Neuronal stem cell (in vitro differentiated cells): ENCODE measurements at regions not wholly inside any gene's neighbourhood (a gene's known extent, or its start where the extent isn't known, plus 50 kb on each side); places are given as distances from the start of the nearest gene placed in this dataset.

Experiments used
- DNase-seq: peaks from one replicate; pipeline ENCODE4 v3.0.0-alpha.2; 2013; ENCODE audit warnings: low spot score
- H2AFZ ChIP-seq: one replicate; pipeline ENCODE4 v1.6.1; 2013; ENCODE audit warnings: mild to moderate bottlenecking, low read length, inconsistent platforms
- H2AK5ac ChIP-seq: 2 replicates; pipeline ENCODE4 v1.6.1; 2013; ENCODE audit warnings: low read depth, mild to moderate bottlenecking, inconsistent platforms, low read length, moderate library complexity, mixed read lengths
- H2BK120ac ChIP-seq: 2 replicates; pipeline ENCODE4 v1.6.1; 2013; ENCODE audit warnings: low read depth, mild to moderate bottlenecking, inconsistent platforms, low read length, moderate library complexity, mixed read lengths
- H2BK12ac ChIP-seq: one replicate; pipeline ENCODE4 v1.6.1; 2013; ENCODE audit warnings: low read length, inconsistent platforms
- H2BK15ac ChIP-seq: 2 replicates; pipeline ENCODE4 v1.6.1; 2013; ENCODE audit warnings: mild to moderate bottlenecking, low read length, inconsistent platforms, mixed read lengths
- H2BK5ac ChIP-seq: one replicate; pipeline ENCODE4 v1.6.1; 2013; ENCODE audit warnings: inconsistent platforms, mild to moderate bottlenecking, low read length, moderate library complexity
- H3K14ac ChIP-seq: one replicate; pipeline ENCODE4 v1.6.1; 2013; ENCODE audit warnings: low read length, inconsistent platforms
- H3K18ac ChIP-seq: 2 replicates; pipeline ENCODE4 v1.6.1; 2013; ENCODE audit warnings: low read length, inconsistent platforms
- H3K23ac ChIP-seq: 2 replicates; pipeline ENCODE4 v1.6.1; 2013; ENCODE audit warnings: low read depth, mild to moderate bottlenecking, mixed read lengths, low read length, inconsistent platforms; ENCODE audit not compliant: poor library complexity
- H3K27ac ChIP-seq: replicated peaks from 3 replicates; pipeline ENCODE4 v1.5.1; 2013; ENCODE audit warnings: low read length, inconsistent platforms
- H3K27me3 ChIP-seq, 3 experiments: 2 replicates each; pipeline ENCODE4 v1.6.1; 2013; ENCODE audit warnings: low read length in 3 of 3, mild to moderate bottlenecking in 2 of 3, inconsistent platforms in 1 of 3, low read depth in 1 of 3, mixed read lengths in 1 of 3, moderate library complexity in 1 of 3; ENCODE audit not compliant: control insufficient read depth in 3 of 3, insufficient read depth in 3 of 3
- H3K36me3 ChIP-seq, 2 donors: replicated peaks in 1 of 2; 2 replicates each; pipeline ENCODE4 v1.6.1; 2013; ENCODE audit warnings: low read length in 2 of 2; ENCODE audit not compliant: control insufficient read depth in 2 of 2, insufficient read depth in 2 of 2
- H3K4ac ChIP-seq: 2 replicates; pipeline ENCODE4 v1.6.1; 2013; ENCODE audit warnings: inconsistent platforms, mild to moderate bottlenecking, low read length, moderate library complexity
- H3K4me1 ChIP-seq, 2 donors: 1 replicate in 1 of 2; 2 replicates in 1 of 2; pipeline ENCODE4 v1.6.1; 2013; ENCODE audit warnings: low read length in 2 of 2, low read depth in 1 of 2; ENCODE audit not compliant: control insufficient read depth in 2 of 2, insufficient read depth in 1 of 2
- H3K4me2 ChIP-seq: one replicate; pipeline ENCODE4 v1.6.1; 2013; ENCODE audit warnings: mild to moderate bottlenecking, low read length, inconsistent platforms; ENCODE audit not compliant: insufficient read depth, poor library complexity, severe bottlenecking
- H3K4me3 ChIP-seq, 2 donors: 2 replicates each; pipeline ENCODE4 v1.5.1; 2013; ENCODE audit warnings: low read length in 2 of 2, mild to moderate bottlenecking in 2 of 2, inconsistent platforms in 1 of 2, moderate library complexity in 1 of 2
- H3K79me1 ChIP-seq: one replicate; pipeline ENCODE4 v1.6.1; 2013; ENCODE audit warnings: low read depth, mild to moderate bottlenecking, inconsistent platforms, low read length, moderate library complexity
- H3K9ac ChIP-seq: one replicate; pipeline ENCODE4 v1.6.1; 2013; ENCODE audit warnings: mild to moderate bottlenecking, low read depth, low read length, inconsistent platforms; ENCODE audit not compliant: poor library complexity
- H3K9me3 ChIP-seq, 2 donors: replicated peaks in 1 of 2; 2 replicates each; pipeline versions ENCODE3 to v1.6.1; 2013; ENCODE audit warnings: low read length in 2 of 2, mild to moderate bottlenecking in 2 of 2, inconsistent platforms in 1 of 2, low read depth in 1 of 2, mixed read lengths in 1 of 2, moderate library complexity in 1 of 2; ENCODE audit not compliant: control insufficient read depth in 2 of 2, insufficient read depth in 1 of 2
- H4K8ac ChIP-seq: one replicate; pipeline ENCODE4 v1.6.1; 2013; ENCODE audit warnings: low read depth, mild to moderate bottlenecking, inconsistent platforms, low read length, moderate library complexity
- H4K91ac ChIP-seq: one replicate; pipeline ENCODE4 v1.6.1; 2013; ENCODE audit warnings: low read length, low read depth, mild to moderate bottlenecking, inconsistent platforms; ENCODE audit not compliant: poor library complexity
- WGBS, 2 donors: extraction: QIAGEN DNeasy Blood & Tissue Kit; methylation state at CpG; one replicate each; pipeline ENCODE4 v1.1.7; 2013; ENCODE audit warnings: missing lambda C conversion rate in 2 of 2, mixed read lengths in 1 of 2; ENCODE audit not compliant: insufficient read length in 2 of 2, insufficient replicate concordance in 1 of 2; ENCODE audit errors: extremely low coverage in 2 of 2; 5-methylcytosine and 5-hydroxymethylcytosine counted together

GRCh38 chr1:208895181-208895580 lies 651.0 kb upstream of the PLXNA2 start:
- Histone ChIP-seq H3K4me1 (peaks cover 0 to 5% of the 10 kb centered on the region in 2 donors), H2BK12ac (no peak overlapping the region), H3K79me1 (no peaks in the 10 kb centered on the region), H4K8ac (no peak overlapping the region), H3K4me3 (no peak overlapping the region), H2BK5ac (no peak overlapping the region), H3K27me3 (no peaks in the 10 kb centered on the region), H3K9me3 (no peaks in the 10 kb centered on the region), H3K4me2 (no peak overlapping the region), H4K91ac (no peak overlapping the region), H3K4ac (no peak overlapping the region), H3K36me3 (no peaks in the 10 kb centered on the region), H3K23ac (no peak overlapping the region), H3K18ac (no peak overlapping the region), H2AK5ac (no peak overlapping the region), H3K14ac (no peak overlapping the region), H2BK15ac (no peak overlapping the region), H2BK120ac (no peak overlapping the region), H3K9ac (no peak overlapping the region), H2AFZ (no peak overlapping the region), H3K27ac (no peak overlapping the region)
- no peak for DNase-seq
- no CpG with 5 or more reads among the region's 1 CpG for WGBS, 2 donors

GRCh38 chr1:208895820-208896219 lies 651.6 kb upstream of the PLXNA2 start:
- Histone ChIP-seq H3K9me3 (no peaks in the 10 kb centered on the region), H3K79me1 (no peaks in the 10 kb centered on the region), H2BK15ac (no peak overlapping the region), H3K23ac (no peak overlapping the region), H2BK120ac (no peak overlapping the region), H3K27ac (no peak overlapping the region), H4K8ac (no peak overlapping the region), H3K14ac (no peak overlapping the region), H3K4me2 (no peak overlapping the region), H3K4me1 (peaks cover 0 to 5% of the 10 kb centered on the region in 2 donors), H3K4me3 (no peak overlapping the region), H3K36me3 (no peaks in the 10 kb centered on the region), H3K9ac (no peak overlapping the region), H2AFZ (no peak overlapping the region), H3K4ac (no peak overlapping the region), H3K18ac (no peak overlapping the region), H2BK12ac (no peak overlapping the region), H2AK5ac (no peak overlapping the region), H4K91ac (no peak overlapping the region), H2BK5ac (no peak overlapping the region), H3K27me3 (no peaks in the 10 kb centered on the region)
- DNase-seq, result no peak
- WGBS, 2 donors, result no CpG with 5 or more reads among the region's 1 CpG

- Histone ChIP-seq H2BK5ac (no peak overlapping the region), H3K14ac (no peak overlapping the region), H3K4me1 (peaks cover 0 to 5% of the 10 kb centered on the region in 2 donors), H3K4me3 (no peak overlapping the region), H3K4me2 (no peak overlapping the region), H2BK12ac (no peak overlapping the region), H2BK15ac (no peak overlapping the region), H2AFZ (no peak overlapping the region), H3K18ac (no peak overlapping the region), H3K4ac (no peak overlapping the region), H2BK120ac (no peak overlapping the region), H3K9ac (no peak overlapping the region), H4K8ac (no peak overlapping the region), H3K36me3 (no peaks in the 10 kb centered on the region), H2AK5ac (no peak overlapping the region), H3K27me3 (no peaks in the 10 kb centered on the region), H3K23ac (no peak overlapping the region), H4K91ac (no peak overlapping the region), H3K27ac (no peak overlapping the region), H3K79me1 (no peaks in the 10 kb centered on the region), H3K9me3 (no peaks in the 10 kb centered on the region)
- no peak for DNase-seq
Measured at GRCh38 chr1:208896768-208897167, 652.6 kb upstream of the PLXNA2 start.

GRCh38 chr1:208899438-208899837 lies 655.3 kb upstream of the PLXNA2 start:
- H3K4me3 ChIP-seq, result no peak overlapping the region
- no peak overlapping the region for H3K14ac ChIP-seq
- H3K79me1 ChIP-seq, result no peaks in the 10 kb centered on the region
- no peak overlapping the region for H3K4ac ChIP-seq
- no peak for DNase-seq
- H3K4me1 ChIP-seq, result no peaks in the 10 kb centered on the region
- H2AFZ ChIP-seq, result no peak overlapping the region
- H3K18ac ChIP-seq, result no peak overlapping the region
- H4K91ac ChIP-seq, result no peak overlapping the region
- H4K8ac ChIP-seq, result no peak overlapping the region
- no peak overlapping the region for H2BK5ac ChIP-seq
- no peaks in the 10 kb centered on the region for H3K27me3 ChIP-seq
- H3K36me3 ChIP-seq, result no peaks in the 10 kb centered on the region
- H2BK12ac ChIP-seq, result no peak overlapping the region
- no peak overlapping the region for H2BK15ac ChIP-seq
- H3K27ac ChIP-seq, result no peak overlapping the region
- no peaks in the 10 kb centered on the region for H3K9me3 ChIP-seq
- no peak overlapping the region for H3K23ac ChIP-seq
- no peak overlapping the region for H3K4me2 ChIP-seq
- no peak overlapping the region for H3K9ac ChIP-seq
- no peak overlapping the region for H2AK5ac ChIP-seq
- H2BK120ac ChIP-seq, result no peak overlapping the region
